K562 (cell line): ENCODE measurements at regions not wholly inside any gene's neighbourhood (a gene's known extent, or its start where the extent isn't known, plus 50 kb on each side); places are given as distances from the start of the nearest gene placed in this dataset.

ENCODE experiments used
- ATAC-seq: fragments of 200-7000 bp; cut with Tn5 transposase; 3 replicates; pipeline ENCODE4 v1.9.1; 2020; ENCODE audit warnings: moderate library complexity
- BruUV-seq: library from RNA; stranded (reverse); fragments of 400-500 nt; replicated peaks from 2 replicates; lab custom pipeline; 2021; lab: Mats Ljungman, UMichigan
- CTCF ChIA-PET: fragments of 300-600 bp; formaldehyde crosslinking; extraction: SDS; loops from one replicate; lab custom pipeline; 2021; ENCODE audit warnings: low intra/inter-chr PET ratio; lab: Yijun Ruan, JAX
- POLR2A ChIA-PET: fragments of 300-600, 350-650 bp; sonication (Branson Sonifier 250); formaldehyde crosslinking; extraction: SDS; loops from one replicate; lab custom pipeline; 2021; ENCODE audit warnings: antibody characterized with exemption, inconsistent platforms; lab: Yijun Ruan, JAX
- DNase-seq, 4 experiments: peaks; one replicate each; pipeline versions ENCODE4 v3.0.0 to v3.0.0-alpha.2; 2011 to 2018; ENCODE audit warnings: low spot score in 3 of 4, mixed read lengths in 3 of 4; ENCODE audit errors: extremely low read depth in 1 of 4
- FAIRE-seq: peaks from 2 replicates; lab custom pipeline; 2011; peaks lifted over from hg19 to GRCh38; lab: Jason Lieb, UNC
- H2AFZ ChIP-seq: 2 replicates; pipeline ENCODE4 v1.6.0; 2011; ENCODE audit warnings: low read depth, low read length, control low read depth, inconsistent platforms
- H3K27ac ChIP-seq: fragments of 200-600 bp; 3 replicates; pipeline ENCODE4 v1.8.0; 2011; ENCODE audit warnings: low read depth, mild to moderate bottlenecking, control low read depth, inconsistent platforms, low read length, moderate library complexity, mixed read lengths; ENCODE audit errors: extremely low read depth
- H3K27me3 ChIP-seq, 2 experiments: fragments of 300-600 bp in 1 of 2; 2 replicates in 1 of 2; 3 replicates in 1 of 2; pipeline versions ENCODE4 v1.6.0 to v1.8.0; 2011; ENCODE audit warnings: inconsistent platforms in 2 of 2, low read length in 2 of 2, mild to moderate bottlenecking in 1 of 2, mixed read lengths in 1 of 2, moderate library complexity in 1 of 2; ENCODE audit not compliant: control insufficient read depth in 2 of 2, insufficient read depth in 2 of 2
- H3K36me3 ChIP-seq: fragments of 300-600 bp; 3 replicates; pipeline ENCODE4 v1.8.0; 2011; ENCODE audit warnings: mild to moderate bottlenecking, low read length, inconsistent platforms; ENCODE audit not compliant: control insufficient read depth, insufficient read depth
- H3K4me1 ChIP-seq, 2 experiments: fragments of 200-600 bp in 1 of 2; replicated peaks in 1 of 2; 2 replicates in 1 of 2; 3 replicates in 1 of 2; pipeline versions ENCODE4 v1.5.1 to v1.8.0; 2011; ENCODE audit warnings: inconsistent platforms in 2 of 2, low read length in 2 of 2, mild to moderate bottlenecking in 1 of 2, mixed read lengths in 1 of 2, moderate library complexity in 1 of 2; ENCODE audit not compliant: control insufficient read depth in 2 of 2, insufficient read depth in 2 of 2
- H3K4me2 ChIP-seq: 2 replicates; pipeline ENCODE4 v1.6.1; 2011; ENCODE audit warnings: low read length, control low read depth, inconsistent platforms, mixed read lengths; ENCODE audit not compliant: insufficient read depth
- H3K4me3 ChIP-seq: fragments of 200-600 bp; sonication (generic), shearing (Covaris generic); 2 replicates; pipeline ENCODE4 v1.5.1; 2016; ENCODE audit warnings: control low read depth, inconsistent platforms
- H3K79me2 ChIP-seq: fragments of 200-600 bp; 3 replicates; pipeline ENCODE4 v1.8.0; 2011; ENCODE audit warnings: low read length, inconsistent platforms; ENCODE audit not compliant: control insufficient read depth, insufficient read depth
- H3K9ac ChIP-seq, 2 experiments: 2 replicates each; pipeline versions ENCODE4 v1.6.0 to v1.6.1; 2011; ENCODE audit warnings: low read depth in 2 of 2, low read length in 2 of 2, control low read depth in 1 of 2, inconsistent platforms in 1 of 2, mild to moderate bottlenecking in 1 of 2, mixed read lengths in 1 of 2; ENCODE audit not compliant: insufficient read depth in 1 of 2
- H3K9me1 ChIP-seq: one replicate; pipeline ENCODE4 v1.6.0; 2011; ENCODE audit warnings: inconsistent platforms, mild to moderate bottlenecking, low read length, moderate library complexity; ENCODE audit not compliant: control insufficient read depth, insufficient read depth
- H3K9me3 ChIP-seq: replicated peaks from 2 replicates; pipeline ENCODE4 v1.5.1; 2011; ENCODE audit warnings: low read depth, low read length, inconsistent platforms; ENCODE audit not compliant: control insufficient read depth, insufficient read depth
- H4K20me1 ChIP-seq: replicated peaks from 2 replicates; pipeline ENCODE4 v1.6.1; 2011; ENCODE audit warnings: low read length, inconsistent platforms, mixed read lengths; ENCODE audit not compliant: control insufficient read depth, insufficient read depth
- COPS2 ChIP-seq: fragments of 450-650 bp; conservative IDR thresholded peaks from 2 replicates; pipeline ENCODE4 v1.6.1; 2016; ENCODE audit warnings: mild to moderate bottlenecking, moderate library complexity
- CREM ChIP-seq: IDR thresholded peaks from 2 replicates; pipeline ENCODE4 v1.6.1; 2014; ENCODE audit warnings: antibody characterized with exemption, low read depth
- ELK1 ChIP-seq: sonication (generic); formaldehyde crosslinking; IDR thresholded peaks from 2 replicates; pipeline ENCODE4 v1.8.1; 2022; ENCODE audit warnings: missing genetic modification reagents
- KLF6 ChIP-seq: fragments of 250-450 bp; sonication (Bioruptor Pico); IDR thresholded peaks from 2 replicates; pipeline ENCODE4 v1.4.0; 2020; ENCODE audit warnings: mild to moderate bottlenecking, moderate library complexity, borderline replicate concordance
- MTA1 ChIP-seq: fragments of 450-650 bp; IDR thresholded peaks from 2 replicates; pipeline ENCODE4 v1.6.1; 2017; ENCODE audit warnings: borderline replicate concordance
- NFE2L1 ChIP-seq: fragments of 450-650 bp; IDR thresholded peaks from 2 replicates; pipeline ENCODE4 v1.6.1; 2016; ENCODE audit warnings: missing genetic modification characterization, low read depth, mild to moderate bottlenecking, missing compliant biosample characterization, moderate library complexity, borderline replicate concordance
- RBM34 ChIP-seq: fragments of 200-400 bp; formaldehyde crosslinking; IDR thresholded peaks from 2 replicates; pipeline ENCODE4 v1.6.1; 2018; ENCODE audit warnings: low read length, borderline replicate concordance; ENCODE audit not compliant: insufficient read depth
- SMC3 ChIP-seq: conservative IDR thresholded peaks from 2 replicates; pipeline ENCODE4 v1.6.1; 2011; ENCODE audit warnings: low read depth, low read length, improper control_type of control experiment; ENCODE audit not compliant: insufficient read depth
- SUPT5H ChIP-seq: fragments of 450-650 bp; IDR thresholded peaks from 2 replicates; pipeline ENCODE4 v1.6.1; 2016
- UBTF ChIP-seq, 2 experiments: IDR thresholded peaks; 2 replicates each; pipeline ENCODE4 v1.6.1; 2012; ENCODE audit warnings: improper control_type of control experiment in 2 of 2, low read depth in 2 of 2, low read length in 2 of 2, borderline replicate concordance in 1 of 2
- WHSC1 ChIP-seq: IDR thresholded peaks from one replicate; pipeline ENCODE4 v1.6.1; 2012; ENCODE audit warnings: low read length, control low read depth, inconsistent platforms
- ZBTB12 ChIP-seq: fragments of 250-450 bp; sonication (Bioruptor Pico); IDR thresholded peaks from 2 replicates; pipeline ENCODE4 v1.4.0; 2020
- ZNF140 ChIP-seq: fragments of 250-450 bp; sonication (Bioruptor Pico); IDR thresholded peaks from 2 replicates; pipeline ENCODE4 v1.8.0; 2021; ENCODE audit warnings: moderate library complexity, mild to moderate bottlenecking, inconsistent platforms
- ZNF217 ChIP-seq: sonication (generic); formaldehyde crosslinking; IDR thresholded peaks from 2 replicates; pipeline ENCODE4 v1.8.0; 2022; ENCODE audit warnings: mild to moderate bottlenecking, missing genetic modification reagents
- ZNF263 ChIP-seq: sonication (generic); formaldehyde crosslinking; IDR thresholded peaks from 2 replicates; pipeline ENCODE4 v1.8.0; 2022; ENCODE audit warnings: mild to moderate bottlenecking, missing genetic modification reagents, borderline replicate concordance
- ZNF408 ChIP-seq: fragments of 250-450 bp; sonication (Bioruptor Pico); IDR thresholded peaks from 2 replicates; pipeline ENCODE4 v1.4.0; 2020; ENCODE audit warnings: low read depth, mild to moderate bottlenecking, moderate library complexity
- WGBS: fragments of 100-300 bp; shearing (Covaris generic); methylation state at CpG from one replicate; pipeline ENCODE4 v1.1.6; 2016; ENCODE audit warnings: low coverage, mixed read lengths; ENCODE audit not compliant: insufficient coverage; ENCODE audit errors: missing lambda C conversion rate; 5-methylcytosine and 5-hydroxymethylcytosine counted together
- in situ Hi-C: fragments of 300-500 bp; cut with MboI; formaldehyde crosslinking; loops from 4 replicates; pipeline ENCODE4 v1.15.0; 2018; ENCODE audit warnings: inconsistent platforms, mixed read lengths
- intact Hi-C: fragments of 100-400 bp; cut with micrococcal nuclease; formaldehyde crosslinking; loops from 2 replicates; pipeline ENCODE4 v1.14.2; 2022
- TF ChIP-seq, protein P1 (sequence below): fragments of 250-450 bp; sonication (Bioruptor Pico); IDR thresholded peaks from 2 replicates; pipeline ENCODE4 v1.5.0; 2021

DNA sequence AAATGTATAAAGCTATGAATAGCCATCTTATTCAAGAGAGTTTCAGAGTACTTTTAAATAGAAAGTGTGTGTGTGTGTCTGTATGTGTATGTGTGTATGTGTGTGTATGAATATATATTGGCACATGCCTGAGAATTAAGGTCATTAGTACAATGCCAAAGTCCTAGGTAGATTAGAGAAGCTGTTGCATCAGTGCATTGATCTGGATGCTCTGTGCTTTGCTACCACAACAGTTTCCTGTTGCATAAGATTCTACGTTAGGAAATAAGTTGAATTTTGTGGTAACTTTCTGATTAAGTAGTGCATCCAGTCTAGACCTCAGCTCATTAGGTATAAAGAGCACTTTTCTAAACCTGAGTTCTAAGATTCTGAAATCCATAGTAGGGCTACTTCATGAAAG, 1102.8 kb upstream of the KLHL29 start:
- intact Hi-C loops: no loop called here
- Histone ChIP-seq H3K27ac (no peak overlapping the region), H3K9me3 (no peaks in the 10 kb centered on the region), H3K4me1 (no peaks in the 10 kb centered on the region), H3K4me2 (no peak overlapping the region), H3K4me3 (no peak overlapping the region), H3K79me2 (no peaks in the 10 kb centered on the region), H3K9me1 (no peaks in the 10 kb centered on the region), H3K27me3 (no peaks in the 10 kb centered on the region), H4K20me1 (no peaks in the 10 kb centered on the region), H3K36me3 (no peaks in the 10 kb centered on the region), H3K9ac (no peak overlapping the region), H2AFZ (no peak overlapping the region)
- DNase-seq (no peak), FAIRE-seq (no peak), ATAC-seq (no peak)
- in situ Hi-C loops: no loop called here
- ChIA-PET CTCF (no interaction called here), POLR2A (no interaction called here)
- no TSS peak for BruUV-seq
- 0% methylated on average over 1 of the region's 1 CpG for WGBS
- TF ChIP-seq ZBTB12 (CRISPR knock-in tag) (no peak), MTA1 (no peak), ZNF408 (no peak), ZNF217 (CRISPR knock-in tag) (no peak), KLF6 (no peak), COPS2 (no peak), RBM34 (no peak), SUPT5H (no peak), NFE2L1 (tag) (no peak), ZNF263 (CRISPR knock-in tag) (no peak), CREM (no peak), ELK1 (CRISPR knock-in tag) (no peak), WHSC1 (no peak), SMC3 (no peak), ZNF140 (no peak), UBTF (IDR thresholded peaks at IDR 0.05; ENCODE audit: borderline replicate concordance in 1 of 2, low read depth in 2 of 2, low read length in 2 of 2) (no peak)
- TF ChIP-seq, protein P1, sequence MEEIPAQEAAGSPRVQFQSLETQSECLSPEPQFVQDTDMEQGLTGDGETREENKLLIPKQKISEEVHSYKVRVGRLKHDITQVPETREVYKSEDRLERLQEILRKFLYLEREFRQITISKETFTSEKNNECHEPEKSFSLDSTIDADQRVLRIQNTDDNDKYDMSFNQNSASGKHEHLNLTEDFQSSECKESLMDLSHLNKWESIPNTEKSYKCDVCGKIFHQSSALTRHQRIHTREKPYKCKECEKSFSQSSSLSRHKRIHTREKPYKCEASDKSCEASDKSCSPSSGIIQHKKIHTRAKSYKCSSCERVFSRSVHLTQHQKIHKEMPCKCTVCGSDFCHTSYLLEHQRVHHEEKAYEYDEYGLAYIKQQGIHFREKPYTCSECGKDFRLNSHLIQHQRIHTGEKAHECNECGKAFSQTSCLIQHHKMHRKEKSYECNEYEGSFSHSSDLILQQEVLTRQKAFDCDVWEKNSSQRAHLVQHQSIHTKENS (CRISPR knock-in tag): no peak
